AG04450 (cell line): ENCODE measurements at regions not wholly inside any gene's neighbourhood (a gene's known extent, or its start where the extent isn't known, plus 50 kb on each side); places are given as distances from the start of the nearest gene placed in this dataset.

Experiments used
- CTCF ChIA-PET: fragments of 300-600, 350-600 bp; formaldehyde crosslinking; extraction: SDS; loops from one replicate; lab custom pipeline; 2022; ENCODE audit warnings: antibody characterized with exemption, inconsistent platforms; lab: Charles Lee
- POLR2A ChIA-PET: fragments of 350-600 bp; formaldehyde crosslinking; extraction: SDS; loops from one replicate; lab custom pipeline; 2021; ENCODE audit warnings: antibody characterized with exemption, inconsistent platforms; lab: Yijun Ruan, JAX
- DNase-seq: peaks from one replicate; pipeline ENCODE4 v3.0.0-alpha.2; 2011; ENCODE audit warnings: low read depth, low spot score
- H3K27ac ChIP-seq: one replicate; pipeline ENCODE4 v1.5.1; 2012; ENCODE audit warnings: low read depth, low read length, control low read depth
- H3K27me3 ChIP-seq: one replicate; pipeline ENCODE4 v1.6.0; 2012; ENCODE audit warnings: low read length; ENCODE audit not compliant: control insufficient read depth, insufficient read depth
- H3K4me3 ChIP-seq: 2 replicates; pipeline ENCODE4 v1.5.1; 2011; ENCODE audit warnings: mild to moderate bottlenecking, low read depth, low read length, control low read depth
- H3K9me3 ChIP-seq: 2 replicates; pipeline ENCODE4 v1.5.1; 2012; ENCODE audit warnings: low read length; ENCODE audit not compliant: control insufficient read depth, insufficient read depth
- TF ChIP-seq, protein P1 (sequence below): IDR thresholded peaks from 2 replicates; pipeline ENCODE4 v1.5.1; 2011; ENCODE audit warnings: low read depth, low read length, control low read depth, inconsistent platforms

DNA sequence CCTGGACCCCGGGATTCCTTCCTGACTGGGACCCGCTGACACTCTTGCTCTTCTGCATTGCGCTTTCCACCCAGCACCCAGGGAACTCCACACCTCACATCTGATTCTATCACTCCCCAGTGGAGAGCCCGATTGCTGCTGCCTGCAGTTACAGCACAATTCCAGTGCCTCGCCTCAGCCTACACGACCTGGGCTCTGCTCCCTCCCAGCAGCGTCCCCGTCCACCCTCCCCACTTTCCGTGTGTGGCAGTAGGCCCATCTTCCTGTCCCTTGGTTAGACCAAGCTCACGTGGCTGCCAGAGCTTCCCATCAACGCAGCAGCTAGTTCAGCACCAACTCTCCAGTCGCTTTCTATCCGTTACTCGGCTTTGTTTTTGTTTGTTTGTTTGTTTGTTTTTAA is 66.6 kb upstream of the SORBS2 start:
- TF ChIP-seq, protein P1, sequence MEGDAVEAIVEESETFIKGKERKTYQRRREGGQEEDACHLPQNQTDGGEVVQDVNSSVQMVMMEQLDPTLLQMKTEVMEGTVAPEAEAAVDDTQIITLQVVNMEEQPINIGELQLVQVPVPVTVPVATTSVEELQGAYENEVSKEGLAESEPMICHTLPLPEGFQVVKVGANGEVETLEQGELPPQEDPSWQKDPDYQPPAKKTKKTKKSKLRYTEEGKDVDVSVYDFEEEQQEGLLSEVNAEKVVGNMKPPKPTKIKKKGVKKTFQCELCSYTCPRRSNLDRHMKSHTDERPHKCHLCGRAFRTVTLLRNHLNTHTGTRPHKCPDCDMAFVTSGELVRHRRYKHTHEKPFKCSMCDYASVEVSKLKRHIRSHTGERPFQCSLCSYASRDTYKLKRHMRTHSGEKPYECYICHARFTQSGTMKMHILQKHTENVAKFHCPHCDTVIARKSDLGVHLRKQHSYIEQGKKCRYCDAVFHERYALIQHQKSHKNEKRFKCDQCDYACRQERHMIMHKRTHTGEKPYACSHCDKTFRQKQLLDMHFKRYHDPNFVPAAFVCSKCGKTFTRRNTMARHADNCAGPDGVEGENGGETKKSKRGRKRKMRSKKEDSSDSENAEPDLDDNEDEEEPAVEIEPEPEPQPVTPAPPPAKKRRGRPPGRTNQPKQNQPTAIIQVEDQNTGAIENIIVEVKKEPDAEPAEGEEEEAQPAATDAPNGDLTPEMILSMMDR: no peak
- H3K27me3 ChIP-seq: no peaks in the 10 kb centered on the region
- POLR2A ChIA-PET: no interaction called here
- H3K27ac ChIP-seq: no peak overlapping the region
- H3K9me3 ChIP-seq: no peaks in the 10 kb centered on the region
- DNase-seq: no peak
- no peak overlapping the region for H3K4me3 ChIP-seq
- CTCF ChIA-PET: no interaction called here

GRCh38 chr4:185879666-185880312 is 67.8 kb upstream of the SORBS2 start:
- no peaks in the 10 kb centered on the region for H3K27me3 ChIP-seq
- TF ChIP-seq, protein P1: no peak
- CTCF ChIA-PET: interaction anchor here (0.6 kb wide), 1 partner anchor 30 kb away, joined by 6 read pairs; no protein-coding TSS in a partner anchor
- no peak overlapping the region for H3K27ac ChIP-seq
- H3K4me3 ChIP-seq: no peak overlapping the region
- DNase-seq: no peak
- H3K9me3 ChIP-seq: no peaks in the 10 kb centered on the region
- POLR2A ChIA-PET: no interaction called here

GRCh38 chr4:185880571-185880970 is 68.6 kb upstream of the SORBS2 start:
- TF ChIP-seq, protein P1: no peak
- Histone ChIP-seq H3K27me3 (no peaks in the 10 kb centered on the region), H3K27ac (no peak overlapping the region), H3K4me3 (no peak overlapping the region), H3K9me3 (no peaks in the 10 kb centered on the region)
- ChIA-PET POLR2A (no interaction called here), CTCF (no interaction called here)
- DNase-seq: no peak

- CTCF ChIA-PET: no interaction called here
- TF ChIP-seq, protein P1: no peak
- POLR2A ChIA-PET: no interaction called here
- Histone ChIP-seq H3K27ac (no peak overlapping the region), H3K9me3 (no peaks in the 10 kb centered on the region), H3K4me3 (no peak overlapping the region), H3K27me3 (no peaks in the 10 kb centered on the region)
- DNase-seq: no peak
Measured at GRCh38 chr4:185881430-185881829, 69.4 kb upstream of the SORBS2 start.

- no peak for DNase-seq
- POLR2A ChIA-PET: no interaction called here
- H3K27ac ChIP-seq: no peak overlapping the region
- H3K4me3 ChIP-seq: no peak overlapping the region
- no peaks in the 10 kb centered on the region for H3K27me3 ChIP-seq
- CTCF ChIA-PET: interaction anchor here (0.6 kb wide), 1 partner anchor 153 kb away, joined by 6 read pairs; no protein-coding TSS in a partner anchor
- H3K9me3 ChIP-seq: no peaks in the 10 kb centered on the region
- TF ChIP-seq, protein P1: no peak
Measured at GRCh38 chr4:185883591-185883990, 71.6 kb upstream of the SORBS2 start.
